ENCODE measurements at regions not wholly inside any gene's neighbourhood (a gene's known extent, or its start where the extent isn't known, plus 50 kb on each side); places are given as distances from the start of the nearest gene placed in this dataset.

DNA sequence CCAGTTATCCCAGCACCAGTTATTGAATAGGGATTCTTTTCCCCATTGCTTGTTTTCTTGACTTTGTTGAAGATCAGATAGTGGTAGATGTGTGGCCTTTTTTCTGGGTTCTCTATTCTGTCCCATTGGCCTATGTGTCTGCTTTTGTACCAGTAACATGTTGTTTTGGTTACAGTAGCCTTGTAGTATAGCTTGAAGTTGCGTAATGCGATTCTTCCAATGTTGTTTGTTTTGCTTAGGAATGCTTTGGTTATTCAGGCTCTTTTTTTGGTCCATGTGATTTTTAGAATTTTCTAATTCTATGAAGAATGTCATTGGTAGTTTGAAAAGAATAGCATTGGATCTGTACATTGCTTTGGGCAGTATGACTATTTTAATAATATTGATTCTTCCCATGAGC is 94.3 kb upstream of the CHMP2B start:
- no peaks in the 10 kb centered on the region for H3K36me3 ChIP-seq (ENCODE audit: control insufficient read depth in 2 of 4, insufficient read depth in 4 of 4, low read length in 3 of 4)
- H3K79me2 ChIP-seq (ENCODE audit: control insufficient read depth in 1 of 2, insufficient read depth in 2 of 2, low read length in 2 of 2), result no peaks in the 10 kb centered on the region
- no peaks in the 10 kb centered on the region for H3K4me1 ChIP-seq (replicated peaks in 1 of 4; ENCODE audit: control insufficient read depth in 3 of 4, insufficient read depth in 4 of 4, low read length in 3 of 4)
- no peak overlapping the region for H3K9ac ChIP-seq (replicated peaks in 1 of 4; ENCODE audit: extremely low read depth in 1 of 4, low read depth in 3 of 4, low read length in 3 of 4)
- no peak overlapping the region for H4K8ac ChIP-seq (ENCODE audit: extremely low read depth, insufficient read depth, low read length)
- no peak overlapping the region for H2BK12ac ChIP-seq (ENCODE audit: low read depth, low read length)
- FAIRE-seq (peak; percentile 19), DNase-seq (ENCODE audit: low read depth in 1 of 2, low spot score in 2 of 2) (no peak)
- H2AFZ ChIP-seq (ENCODE audit: low read length), result no peak overlapping the region
- CTCF ChIA-PET (ENCODE audit: partially characterized antibody), result interaction anchor here (0.7 kb wide), 1 partner anchor 304 kb away, joined by 3 read pairs; no protein-coding TSS in a partner anchor
- no peak overlapping the region for H2AK5ac ChIP-seq (ENCODE audit: low read depth, low read length)
- H3K27ac ChIP-seq (ENCODE audit: low read depth, low read length), result no peak overlapping the region
- H2BK120ac ChIP-seq (replicated peaks; ENCODE audit: low read depth, low read length), result no peak overlapping the region
- H2BK20ac ChIP-seq (ENCODE audit: low read length), result no peak overlapping the region
- H3K27me3 ChIP-seq (replicated peaks in 1 of 4; ENCODE audit: control insufficient read depth in 3 of 4, extremely low read depth in 1 of 4, insufficient read depth in 3 of 4, low read length in 3 of 4), result no peaks in the 10 kb centered on the region
- H3K79me1 ChIP-seq (ENCODE audit: low read depth, low read length), result no peaks in the 10 kb centered on the region
- TF ChIP-seq YY1 (IDR thresholded peaks at IDR 0.05; ENCODE audit: low read depth, low read length), result no peak
- peak; percentile 91 for TF ChIP-seq CEBPB (IDR thresholded peaks at IDR 0.05; ENCODE audit: low read depth, low read length)
- no peak for TF ChIP-seq CREB1 (IDR thresholded peaks at IDR 0.05)
- no peaks in the 10 kb centered on the region for H3K23me2 ChIP-seq (ENCODE audit: low read depth, low read length)
- H4K91ac ChIP-seq (replicated peaks; ENCODE audit: insufficient read length, low read length), result no peak overlapping the region
- no peak overlapping the region for H3K4me3 ChIP-seq (ENCODE audit: extremely low read depth in 1 of 4, insufficient read depth in 2 of 4, low read depth in 3 of 4, low read length in 4 of 4)
- WGBS, 2 experiments (ENCODE audit: extremely low coverage in 1 of 2, insufficient coverage in 1 of 2, insufficient read length in 1 of 2, insufficient replicate concordance in 2 of 2, low coverage in 1 of 2, low lambda C conversion rate in 2 of 2, missing lambda C conversion rate in 1 of 2), result 100% methylated on average over 2 of the region's 2 CpGs; no CpG with 5 or more reads in 1 of the 2 experiments
- no peak overlapping the region for H2BK15ac ChIP-seq (ENCODE audit: low read length)
- no peak overlapping the region for H3K14ac ChIP-seq (ENCODE audit: insufficient read length)
- H2BK5ac ChIP-seq (ENCODE audit: low read depth, low read length), result no peak overlapping the region
- H3K23ac ChIP-seq (ENCODE audit: insufficient read length), result no peak overlapping the region
- H3K56ac ChIP-seq (replicated peaks; ENCODE audit: insufficient read length, low read depth, low read length), result no peak overlapping the region
- no peaks in the 10 kb centered on the region for H4K20me1 ChIP-seq (replicated peaks in 1 of 2; ENCODE audit: control insufficient read depth in 1 of 2, insufficient read depth in 2 of 2, low read length in 2 of 2)
- no peak overlapping the region for H3K4me2 ChIP-seq (ENCODE audit: insufficient read depth in 1 of 2, low read depth in 2 of 2, low read length in 2 of 2)
- H3K18ac ChIP-seq (ENCODE audit: extremely low read depth, low read length), result no peak overlapping the region
- no peak overlapping the region for H4K5ac ChIP-seq (ENCODE audit: insufficient read length, low read depth, low read length)
- no peak overlapping the region for H3K4ac ChIP-seq (replicated peaks; ENCODE audit: insufficient read length, low read depth, low read length)
- POLR2A ChIA-PET (ENCODE audit: partially characterized antibody), result no interaction called here
- H3K9me3 ChIP-seq (ENCODE audit: insufficient read depth in 2 of 2, low read depth in 1 of 2, low read length in 1 of 2), result no peaks in the 10 kb centered on the region

All from H1 (cell line).